ENCODE measurements at regions not wholly inside any gene's neighbourhood (a gene's known extent, or its start where the extent isn't known, plus 50 kb on each side); places are given as distances from the start of the nearest gene placed in this dataset.

- DNase-seq (ENCODE audit: low read depth in 2 of 2) = no peak
Measured at GRCh38 chr10:4691301-4691700, 134.7 kb upstream of the AKR1E2 start.

GRCh38 chr10:4688601-4689000 lies 137.4 kb upstream of the AKR1E2 start:
- DNase-seq (ENCODE audit: low read depth in 2 of 2) = no peak

- no peak for DNase-seq (ENCODE audit: low read depth in 2 of 2)
Measured at GRCh38 chr10:4688168-4688567, 137.8 kb upstream of the AKR1E2 start.

GRCh38 chr10:4687397-4687796 lies 138.6 kb upstream of the AKR1E2 start:
- DNase-seq (ENCODE audit: low read depth in 2 of 2) = no peak

GRCh38 chr10:4686644-4686996 lies 139.4 kb upstream of the AKR1E2 start:
- DNase-seq (ENCODE audit: low read depth in 2 of 2) = no peak

- no peak for DNase-seq (ENCODE audit: low read depth in 2 of 2)
Measured at GRCh38 chr10:4685904-4686643, 139.9 kb upstream of the AKR1E2 start.

GRCh38 chr10:4685491-4685890 lies 140.5 kb upstream of the AKR1E2 start:
- DNase-seq (ENCODE audit: low read depth in 2 of 2) = no peak

GRCh38 chr10:4684434-4684833 lies 141.6 kb upstream of the AKR1E2 start:
- no peak for DNase-seq (ENCODE audit: low read depth in 2 of 2)

- DNase-seq (ENCODE audit: low read depth in 2 of 2) = no peak
Measured at GRCh38 chr10:4683838-4684237, 142.2 kb upstream of the AKR1E2 start.

GRCh38 chr10:4683137-4683536 lies 142.9 kb upstream of the AKR1E2 start:
- DNase-seq (ENCODE audit: low read depth in 2 of 2) = no peak

- no peak for DNase-seq (ENCODE audit: low read depth in 2 of 2)
Measured at GRCh38 chr10:4678951-4679671, 146.9 kb upstream of the AKR1E2 start.

GRCh38 chr10:4678023-4678950 lies 147.7 kb upstream of the AKR1E2 start:
- no peak for DNase-seq (ENCODE audit: low read depth in 2 of 2)

GRCh38 chr10:4677296-4678021 lies 148.5 kb upstream of the AKR1E2 start:
- DNase-seq (ENCODE audit: low read depth in 2 of 2) = no peak

GRCh38 chr10:4676566-4676965 lies 149.4 kb upstream of the AKR1E2 start:
- DNase-seq (ENCODE audit: low read depth in 2 of 2) = no peak

GRCh38 chr10:4675808-4676207 lies 150.2 kb upstream of the AKR1E2 start:
- DNase-seq (ENCODE audit: low read depth in 2 of 2) = no peak

- no peak for DNase-seq (ENCODE audit: low read depth in 2 of 2)
Measured at GRCh38 chr10:4673279-4674040, 152.5 kb upstream of the AKR1E2 start.

GRCh38 chr10:4672201-4672600 lies 153.8 kb upstream of the AKR1E2 start:
- no peak for DNase-seq (ENCODE audit: low read depth in 2 of 2)

GRCh38 chr10:4671451-4672145 lies 154.4 kb upstream of the AKR1E2 start:
- no peak for DNase-seq (ENCODE audit: low read depth in 2 of 2)

GRCh38 chr10:4670737-4671136 lies 155.3 kb upstream of the AKR1E2 start:
- DNase-seq (ENCODE audit: low read depth in 2 of 2) = no peak

- no peak for DNase-seq (ENCODE audit: low read depth in 2 of 2)
Measured at GRCh38 chr10:4669585-4669984, 156.4 kb upstream of the AKR1E2 start.
